SU-DHL-6 (cell line): ENCODE measurements at regions not wholly inside any gene's neighbourhood (a gene's known extent, or its start where the extent isn't known, plus 50 kb on each side); places are given as distances from the start of the nearest gene placed in this dataset.
"Not testable (repeated sequence)": the region's sequence is repeated elsewhere in the genome, so short reads cannot be mapped to it uniquely, and the experiment has no call there.

Experiments
- H2AFZ ChIP-seq: fragments of 200-600 bp; sonication (generic); 2 replicates; pipeline ENCODE4 v1.6.1; 2014; ENCODE audit warnings: low read depth, mild to moderate bottlenecking, moderate library complexity, mixed read lengths, antibody characterized with exemption, low read length; ENCODE audit not compliant: severe bottlenecking
- H3F3A ChIP-seq: fragments of 200-600 bp; shearing (Covaris generic); 2 replicates; pipeline ENCODE4 v1.6.0; 2016; ENCODE audit warnings: antibody characterized with exemption, mild to moderate bottlenecking; ENCODE audit not compliant: insufficient read depth
- H3K27ac ChIP-seq: fragments of 200-600 bp; sonication (generic); 2 replicates; pipeline ENCODE4 v1.5.1; 2016; ENCODE audit warnings: low read depth, mild to moderate bottlenecking, low read length, moderate library complexity, mixed read lengths
- H3K27me3 ChIP-seq: fragments of 200-600 bp; sonication (generic), shearing (Covaris generic); 2 replicates; pipeline ENCODE4 v1.6.0; 2014; ENCODE audit warnings: mild to moderate bottlenecking, low read length
- H3K36me3 ChIP-seq: fragments of 200-600 bp; sonication (generic); 2 replicates; pipeline ENCODE4 v1.6.1; 2014; ENCODE audit warnings: mild to moderate bottlenecking, low read length, mixed read lengths
- H3K4me2 ChIP-seq: fragments of 300-600, 200-600 bp; shearing (Covaris generic), sonication (generic); 2 replicates; pipeline ENCODE4 v1.6.0; 2014; ENCODE audit warnings: low read length, low read depth, mild to moderate bottlenecking; ENCODE audit not compliant: poor library complexity, severe bottlenecking
- H3K4me3 ChIP-seq: fragments of 200-600 bp; sonication (generic); 2 replicates; pipeline ENCODE4 v1.5.1; 2014; ENCODE audit warnings: antibody characterized with exemption, low read length, mild to moderate bottlenecking, mixed read lengths; ENCODE audit not compliant: insufficient read depth, poor library complexity, severe bottlenecking
- H3K79me2 ChIP-seq: fragments of 200-600 bp; sonication (generic); 2 replicates; pipeline ENCODE4 v1.6.1; 2014; ENCODE audit warnings: mild to moderate bottlenecking, low read length, moderate library complexity; ENCODE audit not compliant: insufficient read depth
- H3K9ac ChIP-seq: fragments of 200-600 bp; sonication (generic); 2 replicates; pipeline ENCODE4 v1.7.0; 2014; ENCODE audit warnings: mild to moderate bottlenecking, low read length
- H3K9me2 ChIP-seq: fragments of 200-600 bp; sonication (generic); replicated peaks from 2 replicates; pipeline ENCODE4 v1.6.1; 2014; ENCODE audit warnings: low read length; ENCODE audit not compliant: insufficient read depth
- H3K9me3 ChIP-seq: fragments of 200-600 bp; sonication (generic); 2 replicates; pipeline ENCODE4 v1.6.1; 2014; ENCODE audit warnings: low read length, mixed read lengths; ENCODE audit not compliant: insufficient read depth
- H4K20me1 ChIP-seq: fragments of 200-600 bp; sonication (generic); 2 replicates; pipeline ENCODE4 v1.6.1; 2014; ENCODE audit warnings: low read depth, mild to moderate bottlenecking, antibody characterized with exemption, low read length, moderate library complexity, mixed read lengths
- EZH2phosphoT487 ChIP-seq: fragments of 200-600 bp; sonication (generic), shearing (Covaris generic); conservative IDR thresholded peaks from 2 replicates; pipeline ENCODE4 v1.6.1; 2018; ENCODE audit warnings: mild to moderate bottlenecking, antibody characterized with exemption, low read length, moderate library complexity, mixed read lengths
- TF ChIP-seq, protein P1 (sequence below): fragments of 200-600 bp; sonication (generic); IDR thresholded peaks from one replicate; pipeline ENCODE4 v1.5.1; 2017; ENCODE audit warnings: antibody characterized with exemption, mild to moderate bottlenecking, low read length, moderate library complexity; ENCODE audit not compliant: insufficient read depth, poor library complexity, severe bottlenecking

DNA sequence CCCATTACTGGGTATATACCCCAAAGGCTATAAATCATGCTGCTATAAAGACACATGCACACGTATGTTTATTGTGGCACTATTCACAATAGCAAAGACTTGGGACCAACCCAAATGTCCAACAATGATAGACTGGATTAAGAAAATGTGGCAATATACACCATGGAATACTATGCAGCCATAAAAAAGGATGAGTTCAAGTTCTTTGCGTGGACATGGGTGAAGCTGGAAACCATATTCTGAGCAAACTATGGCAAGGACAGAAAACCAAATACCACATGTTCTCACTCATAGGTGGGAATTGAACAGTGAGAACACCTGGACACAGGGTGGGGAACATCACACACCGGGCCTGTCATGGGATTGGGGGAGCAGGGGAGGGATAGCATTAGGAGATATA, 54.4 kb upstream of the MUCL1 start:
- not testable (repeated sequence) for H4K20me1 ChIP-seq, H3K9me2 ChIP-seq, H3K36me3 ChIP-seq, H3K27ac ChIP-seq, H3K4me3 ChIP-seq, H3K9ac ChIP-seq, H3F3A ChIP-seq, H3K4me2 ChIP-seq, H3K27me3 ChIP-seq, H3K79me2 ChIP-seq, H3K9me3 ChIP-seq, H2AFZ ChIP-seq

DNA sequence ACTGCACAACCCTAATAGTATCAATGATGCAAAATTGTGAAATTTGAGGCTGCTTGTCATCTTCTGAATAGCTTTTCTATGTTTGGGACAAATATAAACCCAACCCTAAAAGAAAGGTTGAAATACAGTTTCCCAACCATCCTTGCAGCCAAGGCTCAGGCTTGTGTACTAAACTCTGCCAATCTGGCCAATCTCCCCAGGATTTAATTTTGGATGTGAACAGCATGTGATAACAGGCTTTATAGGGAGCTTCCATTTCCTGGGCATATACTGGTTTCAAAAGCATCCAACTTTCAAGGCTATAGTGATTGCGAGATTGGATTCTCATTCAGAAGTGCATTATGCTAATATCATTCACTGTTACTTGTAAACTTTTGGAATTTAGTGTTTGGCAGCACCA, 55.7 kb upstream of the MUCL1 start:
- Histone ChIP-seq H3K4me3 (no peak overlapping the region), H3K27ac (no peak overlapping the region), H3K36me3 (no peaks in the 10 kb centered on the region), H4K20me1 (no peaks in the 10 kb centered on the region), H3K4me2 (no peak overlapping the region), H3K9me2 (no peaks in the 10 kb centered on the region), H2AFZ (no peak overlapping the region), H3K79me2 (no peaks in the 10 kb centered on the region), H3K27me3 (no peaks in the 10 kb centered on the region), H3K9ac (no peak overlapping the region), H3K9me3 (no peaks in the 10 kb centered on the region), H3F3A (no peaks in the 10 kb centered on the region)
- TF ChIP-seq, protein P1, sequence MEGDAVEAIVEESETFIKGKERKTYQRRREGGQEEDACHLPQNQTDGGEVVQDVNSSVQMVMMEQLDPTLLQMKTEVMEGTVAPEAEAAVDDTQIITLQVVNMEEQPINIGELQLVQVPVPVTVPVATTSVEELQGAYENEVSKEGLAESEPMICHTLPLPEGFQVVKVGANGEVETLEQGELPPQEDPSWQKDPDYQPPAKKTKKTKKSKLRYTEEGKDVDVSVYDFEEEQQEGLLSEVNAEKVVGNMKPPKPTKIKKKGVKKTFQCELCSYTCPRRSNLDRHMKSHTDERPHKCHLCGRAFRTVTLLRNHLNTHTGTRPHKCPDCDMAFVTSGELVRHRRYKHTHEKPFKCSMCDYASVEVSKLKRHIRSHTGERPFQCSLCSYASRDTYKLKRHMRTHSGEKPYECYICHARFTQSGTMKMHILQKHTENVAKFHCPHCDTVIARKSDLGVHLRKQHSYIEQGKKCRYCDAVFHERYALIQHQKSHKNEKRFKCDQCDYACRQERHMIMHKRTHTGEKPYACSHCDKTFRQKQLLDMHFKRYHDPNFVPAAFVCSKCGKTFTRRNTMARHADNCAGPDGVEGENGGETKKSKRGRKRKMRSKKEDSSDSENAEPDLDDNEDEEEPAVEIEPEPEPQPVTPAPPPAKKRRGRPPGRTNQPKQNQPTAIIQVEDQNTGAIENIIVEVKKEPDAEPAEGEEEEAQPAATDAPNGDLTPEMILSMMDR, result no peak
- TF ChIP-seq EZH2phosphoT487, result no peak

DNA sequence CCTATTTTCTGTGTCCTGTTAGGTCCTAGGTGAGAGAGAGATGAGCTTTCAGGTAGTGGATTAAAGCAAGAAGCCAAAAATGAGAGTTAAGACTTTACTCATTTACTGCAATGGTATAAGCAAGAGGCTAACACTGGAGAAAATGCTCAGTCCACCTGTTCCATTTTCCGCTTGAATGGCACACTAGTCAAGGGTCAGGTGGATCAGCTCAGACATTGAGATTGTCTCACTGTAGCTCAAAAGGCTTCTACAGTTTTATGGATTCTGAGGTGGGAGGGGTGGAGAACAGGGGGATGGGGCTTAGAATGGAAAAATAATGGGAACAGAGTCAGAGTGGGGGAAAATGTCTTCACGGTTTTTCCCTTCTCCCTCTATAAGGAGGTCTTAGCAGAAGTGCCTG, 57.3 kb upstream of the MUCL1 start:
- Histone ChIP-seq H4K20me1 (no peaks in the 10 kb centered on the region), H3K4me2 (no peak overlapping the region), H3F3A (no peaks in the 10 kb centered on the region), H3K27ac (no peak overlapping the region), H3K9me3 (no peaks in the 10 kb centered on the region), H3K9me2 (no peaks in the 10 kb centered on the region), H2AFZ (no peak overlapping the region), H3K27me3 (no peaks in the 10 kb centered on the region), H3K4me3 (no peak overlapping the region), H3K9ac (no peak overlapping the region), H3K79me2 (no peaks in the 10 kb centered on the region), H3K36me3 (no peaks in the 10 kb centered on the region)
- TF ChIP-seq, protein P1, result no peak
- TF ChIP-seq EZH2phosphoT487, result no peak

DNA sequence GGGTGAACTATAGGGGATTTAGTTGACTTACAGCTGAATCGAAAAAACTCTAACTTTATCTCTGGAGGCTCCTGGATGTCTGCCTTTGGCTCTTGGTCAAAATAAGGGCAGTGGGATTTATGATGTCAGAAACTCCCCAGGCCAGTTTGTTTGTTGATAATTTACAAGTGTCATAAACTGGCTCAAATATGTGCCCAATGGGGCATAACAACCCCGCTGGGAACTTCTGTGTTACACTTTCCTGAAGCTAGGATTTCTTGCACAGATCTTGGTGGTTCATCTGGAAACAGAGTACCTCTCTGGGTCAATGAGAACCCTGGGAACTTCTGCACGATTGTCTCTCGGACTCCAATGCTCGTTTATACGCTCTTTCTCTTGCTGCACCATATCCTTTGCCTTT, 58.7 kb upstream of the MUCL1 start:
- H3K27me3 ChIP-seq, result no peaks in the 10 kb centered on the region
- no peaks in the 10 kb centered on the region for H3F3A ChIP-seq
- no peak overlapping the region for H3K27ac ChIP-seq
- no peak for TF ChIP-seq EZH2phosphoT487
- TF ChIP-seq, protein P1, result no peak
- no peaks in the 10 kb centered on the region for H3K79me2 ChIP-seq
- H3K4me2 ChIP-seq, result no peak overlapping the region
- H2AFZ ChIP-seq, result no peak overlapping the region
- H3K9me3 ChIP-seq, result no peaks in the 10 kb centered on the region
- H4K20me1 ChIP-seq, result no peaks in the 10 kb centered on the region
- no peaks in the 10 kb centered on the region for H3K36me3 ChIP-seq
- H3K9ac ChIP-seq, result no peak overlapping the region
- H3K4me3 ChIP-seq, result no peak overlapping the region
- no peaks in the 10 kb centered on the region for H3K9me2 ChIP-seq
